HCT116 (cell line): ENCODE measurements at regions not wholly inside any gene's neighbourhood (a gene's known extent, or its start where the extent isn't known, plus 50 kb on each side); places are given as distances from the start of the nearest gene placed in this dataset.

Experiments
- ATAC-seq: fragments of 200-7000 bp; cut with Tn5 transposase; 2 replicates; pipeline ENCODE4 v1.9.1; 2020; ENCODE audit warnings: mild to moderate bottlenecking, moderate library complexity
- BruUV-seq: library from RNA; stranded (reverse); fragments of 400-500 nt; replicated peaks from 2 replicates; lab custom pipeline; 2021; lab: Mats Ljungman, UMichigan
- CTCF ChIA-PET: fragments of 300-600 bp; sonication (Branson Sonifier 250); formaldehyde crosslinking; loops from one replicate; lab custom pipeline; 2021; ENCODE audit warnings: antibody characterized with exemption; lab: Charles Lee
- POLR2A ChIA-PET: fragments of 300-600, 350-600 bp; sonication (Branson Sonifier 250); formaldehyde crosslinking; loops from one replicate; lab custom pipeline; 2021; ENCODE audit warnings: antibody characterized with exemption; lab: Charles Lee
- RAD21 ChIA-PET, 2 experiments: fragments of 300-600 bp; sonication (Branson Sonifier 250); formaldehyde crosslinking; loops; one replicate each; lab custom pipeline; 2023; ENCODE audit warnings: low total read pairs in 2 of 2; ENCODE audit not compliant: uncharacterized antibody in 2 of 2, unreplicated experiment in 2 of 2, low non-redundant PET in 1 of 2; lab: Charles Lee
- DNase-seq: peaks from one replicate; pipeline ENCODE4 v3.0.0-alpha.2; 2010; ENCODE audit warnings: low read depth, low spot score
- H2AFZ ChIP-seq: fragments of 200-600 bp; shearing (Covaris generic), sonication (generic); 2 replicates; pipeline ENCODE4 v1.6.1; 2017; ENCODE audit warnings: low read depth, mixed run types, mixed read lengths, antibody characterized with exemption, low read length; ENCODE audit not compliant: poor library complexity, severe bottlenecking
- H3K27ac ChIP-seq: 2 replicates; pipeline ENCODE4 v1.5.1; 2012; ENCODE audit warnings: low read depth, low read length
- H3K27me3 ChIP-seq: fragments of 200-600 bp; sonication (generic); 2 replicates; pipeline ENCODE4 v1.6.1; 2016; ENCODE audit warnings: mixed run types, low read length, mixed read lengths; ENCODE audit not compliant: insufficient read depth
- H3K36me3 ChIP-seq, 2 experiments: fragments of 200-500 bp in 1 of 2; fragments of 200-600 bp in 1 of 2; sonication (Bioruptor generic) in 1 of 2; sonication (generic) in 1 of 2; 2 replicates each; pipeline versions ENCODE4 v1.5.1 to v1.6.1; 2014 to 2016; ENCODE audit warnings: low read length in 2 of 2, inconsistent platforms in 1 of 2, mixed read lengths in 1 of 2, mixed run types in 1 of 2; ENCODE audit not compliant: insufficient read depth in 2 of 2, control insufficient read depth in 1 of 2
- H3K4me1 ChIP-seq, 2 experiments: fragments of 200-600 bp in 1 of 2; sonication (generic) in 1 of 2; 2 replicates each; pipeline versions ENCODE4 v1.5.1 to v1.6.1; 2012 to 2017; ENCODE audit warnings: low read length in 2 of 2, inconsistent platforms in 1 of 2, mild to moderate bottlenecking in 1 of 2, mixed read lengths in 1 of 2, mixed run types in 1 of 2, moderate library complexity in 1 of 2; ENCODE audit not compliant: insufficient read depth in 2 of 2, control insufficient read depth in 1 of 2
- H3K4me2 ChIP-seq: fragments of 200-600 bp; sonication (generic); 2 replicates; pipeline ENCODE4 v1.6.1; 2017; ENCODE audit warnings: mixed run types, low read length, mixed read lengths
- H3K4me3 ChIP-seq, 2 experiments: fragments of 200-600 bp in 1 of 2; sonication (generic) in 1 of 2; replicated peaks in 1 of 2; 2 replicates each; pipeline ENCODE4 v1.5.1; 2011 to 2016; ENCODE audit warnings: low read length in 2 of 2, control low read depth in 1 of 2, low read depth in 1 of 2, mild to moderate bottlenecking in 1 of 2, mixed read lengths in 1 of 2, mixed run types in 1 of 2
- H3K79me2 ChIP-seq: fragments of 200-600 bp; sonication (generic); 2 replicates; pipeline ENCODE4 v1.6.1; 2017; ENCODE audit warnings: mild to moderate bottlenecking, mixed run types, low read length, moderate library complexity, mixed read lengths; ENCODE audit not compliant: insufficient read depth
- H3K9ac ChIP-seq: fragments of 200-600 bp; sonication (generic); 2 replicates; pipeline ENCODE4 v1.6.1; 2016; ENCODE audit warnings: low read length, mixed read lengths
- H3K9me2 ChIP-seq: fragments of 200-600 bp; sonication (generic), shearing (Covaris generic); 2 replicates; pipeline ENCODE4 v1.6.1; 2017; ENCODE audit warnings: mixed run types, mild to moderate bottlenecking, moderate library complexity; ENCODE audit not compliant: insufficient read depth
- H3K9me3 ChIP-seq, 2 experiments: fragments of 200-500 bp in 1 of 2; fragments of 200-600 bp in 1 of 2; sonication (Bioruptor generic) in 1 of 2; sonication (generic) in 1 of 2; 2 replicates each; pipeline ENCODE4 v1.6.1; 2014 to 2017; ENCODE audit warnings: low read length in 2 of 2, mixed read lengths in 2 of 2, inconsistent platforms in 1 of 2, low read depth in 1 of 2, mild to moderate bottlenecking in 1 of 2, mixed run types in 1 of 2, moderate library complexity in 1 of 2; ENCODE audit not compliant: control insufficient read depth in 1 of 2, insufficient read depth in 1 of 2
- H4K20me1 ChIP-seq: fragments of 200-600 bp; sonication (generic), shearing (Covaris generic); 2 replicates; pipeline ENCODE4 v1.6.1; 2017; ENCODE audit warnings: mixed run types, mild to moderate bottlenecking, moderate library complexity; ENCODE audit not compliant: insufficient read depth
- CBX3 ChIP-seq: IDR thresholded peaks from 2 replicates; pipeline ENCODE4 v1.6.1; 2012; ENCODE audit warnings: low read depth
- CEBPB ChIP-seq: IDR thresholded peaks from 2 replicates; pipeline ENCODE4 v1.6.1; 2012; ENCODE audit warnings: low read depth
- EGR1 ChIP-seq: IDR thresholded peaks from 2 replicates; pipeline ENCODE4 v1.6.1; 2012; ENCODE audit warnings: low read depth
- ELF1 ChIP-seq: IDR thresholded peaks from 2 replicates; pipeline ENCODE4 v1.6.1; 2012; ENCODE audit warnings: low read depth, borderline replicate concordance
- EZH2 ChIP-seq: fragments of 200-600 bp; sonication (generic); IDR thresholded peaks from 2 replicates; pipeline ENCODE4 v1.6.1; 2017; ENCODE audit warnings: antibody characterized with exemption, mixed run types
- EZH2phosphoT487 ChIP-seq: fragments of 200-600 bp; IDR thresholded peaks from 2 replicates; pipeline ENCODE4 v1.6.1; 2018; ENCODE audit warnings: antibody characterized with exemption, borderline replicate concordance
- FOSL1 ChIP-seq: IDR thresholded peaks from 2 replicates; pipeline ENCODE4 v1.6.1; 2012; ENCODE audit warnings: low read depth
- JUND ChIP-seq: IDR thresholded peaks from 2 replicates; pipeline ENCODE4 v1.6.1; 2012
- POLR2AphosphoS5 ChIP-seq: IDR thresholded peaks from 2 replicates; pipeline ENCODE4 v1.6.1; 2011; ENCODE audit warnings: mild to moderate bottlenecking, low read depth, low read length, moderate library complexity
- SIN3A ChIP-seq: IDR thresholded peaks from 2 replicates; pipeline ENCODE4 v1.6.1; 2012; ENCODE audit warnings: low read depth
- SRF ChIP-seq: IDR thresholded peaks from 2 replicates; pipeline ENCODE4 v1.6.1; 2012; ENCODE audit warnings: low read depth
- YY1 ChIP-seq: IDR thresholded peaks from 2 replicates; pipeline ENCODE4 v1.6.1; 2011; ENCODE audit warnings: low read length, low read depth, moderate library complexity, mild to moderate bottlenecking; ENCODE audit not compliant: insufficient replicate concordance; ENCODE audit errors: extremely low read depth
- ZFX ChIP-seq: fragments of 450-650 bp; IDR thresholded peaks from 2 replicates; pipeline ENCODE4 v1.6.1; 2017
- ZNF274 ChIP-seq: fragments of 200-500 bp; sonication (Bioruptor generic); IDR thresholded peaks from 2 replicates; pipeline ENCODE4 v1.6.1; 2014; ENCODE audit warnings: mild to moderate bottlenecking, low read depth, low read length, inconsistent platforms
- intact Hi-C: fragments of 100-400 bp; cut with micrococcal nuclease; formaldehyde crosslinking; loops from 2 replicates; pipeline ENCODE4 v1.10.0; 2022
- TF ChIP-seq, protein P1 (sequence below): IDR thresholded peaks from 2 replicates; pipeline ENCODE4 v1.6.1; 2011; ENCODE audit warnings: mild to moderate bottlenecking, low read length, moderate library complexity; ENCODE audit not compliant: insufficient replicate concordance; ENCODE audit errors: extremely low read depth
- TF ChIP-seq, protein P2 (sequence below): IDR thresholded peaks from 2 replicates; pipeline ENCODE4 v1.6.1; 2012; ENCODE audit warnings: low read depth
- TF ChIP-seq, protein P3 (sequence below), 3 experiments: fragments of 200-600 bp in 1 of 3; sonication (generic) in 1 of 3; IDR thresholded peaks in 2 of 3; conservative IDR thresholded peaks in 1 of 3; 2 replicates each; pipeline ENCODE4 v1.5.1; 2012 to 2017; ENCODE audit warnings: low read depth in 2 of 3, low read length in 2 of 3, antibody characterized with exemption in 1 of 3, borderline replicate concordance in 1 of 3, control low read depth in 1 of 3, mild to moderate bottlenecking in 1 of 3, mixed read lengths in 1 of 3, mixed run types in 1 of 3, moderate library complexity in 1 of 3; ENCODE audit not compliant: insufficient read depth in 1 of 3
- TF ChIP-seq, protein P4 (sequence below): IDR thresholded peaks from 2 replicates; pipeline ENCODE4 v1.6.1; 2012
- TF ChIP-seq, protein P5 (sequence below): IDR thresholded peaks from 2 replicates; pipeline ENCODE4 v1.6.1; 2012

DNA sequence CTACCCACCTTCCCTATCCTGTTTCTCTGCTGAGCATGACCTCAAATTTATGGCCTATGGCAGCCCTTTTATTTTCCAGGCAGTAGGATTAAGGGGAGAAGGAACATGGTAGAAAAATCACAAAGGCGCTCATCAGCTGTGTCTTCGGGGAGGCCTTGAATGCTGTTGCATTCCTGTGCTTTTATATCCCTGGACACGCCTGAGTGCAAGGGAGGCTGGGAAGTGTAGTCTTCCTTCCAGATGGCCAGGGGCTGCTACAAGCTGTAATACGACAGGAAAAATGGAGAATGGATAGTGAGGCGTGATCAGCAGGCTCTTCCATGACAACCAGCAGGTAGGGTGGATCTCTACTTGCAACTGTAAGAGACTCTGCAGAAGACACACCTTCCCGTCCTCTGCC lies 210.9 kb upstream of the GGTLC1 start:
- ATAC-seq (no peak), DNase-seq (no peak)
- CTCF ChIA-PET: no interaction called here
- RAD21 ChIA-PET: no interaction called here
- no TSS peak for BruUV-seq
- Histone ChIP-seq H4K20me1 (no peaks in the 10 kb centered on the region), H3K79me2 (no peaks in the 10 kb centered on the region), H3K9me2 (no peaks in the 10 kb centered on the region), H2AFZ (no peak overlapping the region), H3K4me2 (no peak overlapping the region), H3K27me3 (no peaks in the 10 kb centered on the region), H3K9ac (no peak overlapping the region), H3K4me1 (no peaks in the 10 kb centered on the region), H3K36me3 (no peaks in the 10 kb centered on the region), H3K4me3 (no peak overlapping the region), H3K9me3 (peaks cover 0 to 3% of the 10 kb centered on the region in 2 experiments; a peak in 1 of 4 replicates), H3K27ac (no peak overlapping the region)
- intact Hi-C loops: no loop called here
- POLR2A ChIA-PET: no interaction called here
- TF ChIP-seq, protein P1, sequence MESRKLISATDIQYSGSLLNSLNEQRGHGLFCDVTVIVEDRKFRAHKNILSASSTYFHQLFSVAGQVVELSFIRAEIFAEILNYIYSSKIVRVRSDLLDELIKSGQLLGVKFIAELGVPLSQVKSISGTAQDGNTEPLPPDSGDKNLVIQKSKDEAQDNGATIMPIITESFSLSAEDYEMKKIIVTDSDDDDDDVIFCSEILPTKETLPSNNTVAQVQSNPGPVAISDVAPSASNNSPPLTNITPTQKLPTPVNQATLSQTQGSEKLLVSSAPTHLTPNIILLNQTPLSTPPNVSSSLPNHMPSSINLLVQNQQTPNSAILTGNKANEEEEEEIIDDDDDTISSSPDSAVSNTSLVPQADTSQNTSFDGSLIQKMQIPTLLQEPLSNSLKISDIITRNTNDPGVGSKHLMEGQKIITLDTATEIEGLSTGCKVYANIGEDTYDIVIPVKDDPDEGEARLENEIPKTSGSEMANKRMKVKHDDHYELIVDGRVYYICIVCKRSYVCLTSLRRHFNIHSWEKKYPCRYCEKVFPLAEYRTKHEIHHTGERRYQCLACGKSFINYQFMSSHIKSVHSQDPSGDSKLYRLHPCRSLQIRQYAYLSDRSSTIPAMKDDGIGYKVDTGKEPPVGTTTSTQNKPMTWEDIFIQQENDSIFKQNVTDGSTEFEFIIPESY: no peak
- no peak for TF ChIP-seq JUND
- TF ChIP-seq EGR1: no peak
- no peak for TF ChIP-seq YY1
- no peak for TF ChIP-seq EZH2
- TF ChIP-seq, protein P2, sequence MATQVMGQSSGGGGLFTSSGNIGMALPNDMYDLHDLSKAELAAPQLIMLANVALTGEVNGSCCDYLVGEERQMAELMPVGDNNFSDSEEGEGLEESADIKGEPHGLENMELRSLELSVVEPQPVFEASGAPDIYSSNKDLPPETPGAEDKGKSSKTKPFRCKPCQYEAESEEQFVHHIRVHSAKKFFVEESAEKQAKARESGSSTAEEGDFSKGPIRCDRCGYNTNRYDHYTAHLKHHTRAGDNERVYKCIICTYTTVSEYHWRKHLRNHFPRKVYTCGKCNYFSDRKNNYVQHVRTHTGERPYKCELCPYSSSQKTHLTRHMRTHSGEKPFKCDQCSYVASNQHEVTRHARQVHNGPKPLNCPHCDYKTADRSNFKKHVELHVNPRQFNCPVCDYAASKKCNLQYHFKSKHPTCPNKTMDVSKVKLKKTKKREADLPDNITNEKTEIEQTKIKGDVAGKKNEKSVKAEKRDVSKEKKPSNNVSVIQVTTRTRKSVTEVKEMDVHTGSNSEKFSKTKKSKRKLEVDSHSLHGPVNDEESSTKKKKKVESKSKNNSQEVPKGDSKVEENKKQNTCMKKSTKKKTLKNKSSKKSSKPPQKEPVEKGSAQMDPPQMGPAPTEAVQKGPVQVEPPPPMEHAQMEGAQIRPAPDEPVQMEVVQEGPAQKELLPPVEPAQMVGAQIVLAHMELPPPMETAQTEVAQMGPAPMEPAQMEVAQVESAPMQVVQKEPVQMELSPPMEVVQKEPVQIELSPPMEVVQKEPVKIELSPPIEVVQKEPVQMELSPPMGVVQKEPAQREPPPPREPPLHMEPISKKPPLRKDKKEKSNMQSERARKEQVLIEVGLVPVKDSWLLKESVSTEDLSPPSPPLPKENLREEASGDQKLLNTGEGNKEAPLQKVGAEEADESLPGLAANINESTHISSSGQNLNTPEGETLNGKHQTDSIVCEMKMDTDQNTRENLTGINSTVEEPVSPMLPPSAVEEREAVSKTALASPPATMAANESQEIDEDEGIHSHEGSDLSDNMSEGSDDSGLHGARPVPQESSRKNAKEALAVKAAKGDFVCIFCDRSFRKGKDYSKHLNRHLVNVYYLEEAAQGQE: no peak
- TF ChIP-seq CBX3: no peak
- no peak for TF ChIP-seq SIN3A
- TF ChIP-seq SRF: no peak
- no peak for TF ChIP-seq CEBPB
- TF ChIP-seq ZNF274: no peak
- TF ChIP-seq EZH2phosphoT487: no peak
- TF ChIP-seq ELF1: no peak
- TF ChIP-seq, protein P3, sequence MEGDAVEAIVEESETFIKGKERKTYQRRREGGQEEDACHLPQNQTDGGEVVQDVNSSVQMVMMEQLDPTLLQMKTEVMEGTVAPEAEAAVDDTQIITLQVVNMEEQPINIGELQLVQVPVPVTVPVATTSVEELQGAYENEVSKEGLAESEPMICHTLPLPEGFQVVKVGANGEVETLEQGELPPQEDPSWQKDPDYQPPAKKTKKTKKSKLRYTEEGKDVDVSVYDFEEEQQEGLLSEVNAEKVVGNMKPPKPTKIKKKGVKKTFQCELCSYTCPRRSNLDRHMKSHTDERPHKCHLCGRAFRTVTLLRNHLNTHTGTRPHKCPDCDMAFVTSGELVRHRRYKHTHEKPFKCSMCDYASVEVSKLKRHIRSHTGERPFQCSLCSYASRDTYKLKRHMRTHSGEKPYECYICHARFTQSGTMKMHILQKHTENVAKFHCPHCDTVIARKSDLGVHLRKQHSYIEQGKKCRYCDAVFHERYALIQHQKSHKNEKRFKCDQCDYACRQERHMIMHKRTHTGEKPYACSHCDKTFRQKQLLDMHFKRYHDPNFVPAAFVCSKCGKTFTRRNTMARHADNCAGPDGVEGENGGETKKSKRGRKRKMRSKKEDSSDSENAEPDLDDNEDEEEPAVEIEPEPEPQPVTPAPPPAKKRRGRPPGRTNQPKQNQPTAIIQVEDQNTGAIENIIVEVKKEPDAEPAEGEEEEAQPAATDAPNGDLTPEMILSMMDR (IDR thresholded peaks at IDR 0.05 in 2 of 3, conservative IDR thresholded peaks at IDR 0.05 in 1 of 3; ENCODE audit: borderline replicate concordance in 1 of 3, insufficient read depth in 1 of 3, low read depth in 2 of 3, low read length in 2 of 3): no peak
- TF ChIP-seq, protein P4, sequence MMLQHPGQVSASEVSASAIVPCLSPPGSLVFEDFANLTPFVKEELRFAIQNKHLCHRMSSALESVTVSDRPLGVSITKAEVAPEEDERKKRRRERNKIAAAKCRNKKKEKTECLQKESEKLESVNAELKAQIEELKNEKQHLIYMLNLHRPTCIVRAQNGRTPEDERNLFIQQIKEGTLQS: no peak
- TF ChIP-seq ZFX: no peak
- no peak for TF ChIP-seq POLR2AphosphoS5
- no peak for TF ChIP-seq FOSL1
- TF ChIP-seq, protein P5, sequence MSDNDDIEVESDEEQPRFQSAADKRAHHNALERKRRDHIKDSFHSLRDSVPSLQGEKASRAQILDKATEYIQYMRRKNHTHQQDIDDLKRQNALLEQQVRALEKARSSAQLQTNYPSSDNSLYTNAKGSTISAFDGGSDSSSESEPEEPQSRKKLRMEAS: no peak
